Astrocyte of the cerebellum (primary cell): ENCODE measurements at regions not wholly inside any gene's neighbourhood (a gene's known extent, or its start where the extent isn't known, plus 50 kb on each side); places are given as distances from the start of the nearest gene placed in this dataset.

Experiments
- DNase-seq: peaks from one replicate; pipeline ENCODE4 v3.0.0-alpha.2; 2011; ENCODE audit warnings: low read depth
- H3K4me3 ChIP-seq: 2 replicates; pipeline ENCODE4 v1.5.1; 2011; ENCODE audit warnings: mild to moderate bottlenecking, low read depth, low read length, moderate library complexity
- in situ Hi-C: cut with HindIII; loops from 2 replicates; pipeline ENCODE4 v1.10.0; 2017; ENCODE audit warnings: low sequenced_read_pairs
- TF ChIP-seq, protein P1 (sequence below): IDR thresholded peaks from 2 replicates; pipeline ENCODE4 v1.5.1; 2012; ENCODE audit warnings: low read length, low read depth, moderate library complexity, mild to moderate bottlenecking; ENCODE audit errors: missing control alignments

DNA sequence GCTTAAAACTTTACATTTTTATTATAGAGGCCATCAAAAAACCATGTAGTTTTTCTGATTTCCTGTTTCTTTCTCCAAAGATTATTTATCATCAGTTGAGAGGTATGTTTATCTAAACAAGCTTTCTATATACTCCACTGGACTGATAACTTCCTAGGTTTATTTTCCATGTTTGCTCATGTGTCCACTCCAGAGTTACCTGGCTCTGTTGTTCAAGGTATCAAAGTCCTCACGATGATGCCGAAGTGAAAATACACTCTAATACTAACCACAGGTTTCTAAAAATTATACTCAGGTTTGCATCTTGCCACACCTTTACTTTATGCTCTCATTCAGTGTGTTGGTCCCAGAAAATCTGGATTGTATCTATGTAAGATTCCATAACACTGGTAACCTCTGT, 287.9 kb upstream of the GULP1 start:
- DNase-seq: no peak
- TF ChIP-seq, protein P1, sequence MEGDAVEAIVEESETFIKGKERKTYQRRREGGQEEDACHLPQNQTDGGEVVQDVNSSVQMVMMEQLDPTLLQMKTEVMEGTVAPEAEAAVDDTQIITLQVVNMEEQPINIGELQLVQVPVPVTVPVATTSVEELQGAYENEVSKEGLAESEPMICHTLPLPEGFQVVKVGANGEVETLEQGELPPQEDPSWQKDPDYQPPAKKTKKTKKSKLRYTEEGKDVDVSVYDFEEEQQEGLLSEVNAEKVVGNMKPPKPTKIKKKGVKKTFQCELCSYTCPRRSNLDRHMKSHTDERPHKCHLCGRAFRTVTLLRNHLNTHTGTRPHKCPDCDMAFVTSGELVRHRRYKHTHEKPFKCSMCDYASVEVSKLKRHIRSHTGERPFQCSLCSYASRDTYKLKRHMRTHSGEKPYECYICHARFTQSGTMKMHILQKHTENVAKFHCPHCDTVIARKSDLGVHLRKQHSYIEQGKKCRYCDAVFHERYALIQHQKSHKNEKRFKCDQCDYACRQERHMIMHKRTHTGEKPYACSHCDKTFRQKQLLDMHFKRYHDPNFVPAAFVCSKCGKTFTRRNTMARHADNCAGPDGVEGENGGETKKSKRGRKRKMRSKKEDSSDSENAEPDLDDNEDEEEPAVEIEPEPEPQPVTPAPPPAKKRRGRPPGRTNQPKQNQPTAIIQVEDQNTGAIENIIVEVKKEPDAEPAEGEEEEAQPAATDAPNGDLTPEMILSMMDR: no peak
- in situ Hi-C loops: no loop called here
- H3K4me3 ChIP-seq: no peak overlapping the region

DNA sequence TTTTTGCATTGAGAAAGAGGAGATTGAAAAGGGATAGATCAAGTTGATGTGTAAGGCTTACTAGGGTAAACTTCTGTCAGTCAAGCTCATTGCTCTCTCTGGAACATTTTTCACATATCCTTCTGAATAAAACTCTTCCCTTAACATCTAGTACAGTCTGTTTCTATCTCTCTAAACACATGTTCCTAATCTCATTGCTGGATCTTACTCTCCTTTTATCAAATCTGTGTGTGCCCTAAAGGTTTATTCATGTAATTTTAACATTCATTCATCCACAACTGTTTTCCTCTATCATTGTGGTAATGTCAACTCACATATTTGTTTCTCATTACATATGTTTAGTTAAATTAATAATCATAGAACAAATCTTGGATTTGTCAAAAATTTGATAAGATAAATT, 277.9 kb upstream of the GULP1 start:
- H3K4me3 ChIP-seq: no peak overlapping the region
- in situ Hi-C loops: no loop called here
- TF ChIP-seq, protein P1: no peak
- no peak for DNase-seq

DNA sequence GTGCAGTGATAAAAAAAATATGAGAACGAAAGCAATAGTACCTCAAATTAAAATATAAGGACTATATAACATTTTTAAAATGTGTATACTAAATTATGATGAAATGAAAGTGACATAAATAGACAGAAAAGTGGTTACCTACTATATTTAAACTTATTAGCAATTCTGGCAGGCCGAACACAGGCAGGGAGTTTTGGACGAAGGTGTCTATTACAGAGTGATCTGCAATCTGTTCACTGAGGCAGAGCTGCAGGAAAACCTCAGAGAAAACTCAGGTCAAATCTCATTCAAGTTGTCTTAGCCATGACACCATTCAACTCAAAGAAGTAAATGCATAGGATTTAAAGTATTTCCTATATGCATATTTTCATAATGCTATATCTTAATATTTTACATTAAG, 274.8 kb upstream of the GULP1 start:
- in situ Hi-C loops: no loop called here
- TF ChIP-seq, protein P1: no peak
- H3K4me3 ChIP-seq: no peak overlapping the region
- DNase-seq: no peak

DNA sequence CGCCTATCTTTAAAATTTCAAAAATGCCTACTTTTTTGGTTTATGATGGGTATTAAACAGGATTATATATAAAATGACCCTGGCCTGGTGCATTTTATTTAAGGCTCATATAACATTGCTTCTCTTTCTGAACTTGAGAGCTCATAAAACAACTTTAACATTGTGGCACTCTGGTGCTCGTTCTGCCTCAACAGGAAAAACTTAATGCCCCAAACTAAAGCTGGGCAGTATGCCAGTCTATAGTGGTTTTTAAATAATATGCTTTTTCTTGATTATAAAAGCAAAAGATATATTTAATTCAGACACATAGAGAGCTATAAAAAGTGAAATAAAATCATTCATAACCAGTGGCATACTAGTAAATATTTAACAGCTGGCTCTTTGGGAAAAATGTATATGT, 269.3 kb upstream of the GULP1 start:
- TF ChIP-seq, protein P1: no peak
- no peak for DNase-seq
- in situ Hi-C loops: no loop called here
- no peak overlapping the region for H3K4me3 ChIP-seq

DNA sequence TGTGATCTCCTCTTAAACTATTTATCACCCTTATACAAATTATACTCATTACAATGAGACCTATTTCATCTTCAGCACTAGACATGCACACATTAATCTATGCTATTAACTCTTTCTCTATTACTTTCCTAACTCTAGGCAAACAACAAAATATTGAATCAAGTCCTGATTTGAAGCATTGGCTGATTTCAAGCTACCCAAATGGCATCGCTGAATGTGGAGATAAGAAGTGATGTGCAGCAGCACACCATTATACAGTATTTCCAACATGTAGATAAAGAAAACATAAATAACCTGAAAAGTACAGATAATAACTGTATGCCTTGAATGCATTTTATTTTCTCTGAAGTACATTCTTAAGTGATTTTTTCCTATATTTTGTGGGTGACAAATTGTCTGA, 268.6 kb upstream of the GULP1 start:
- in situ Hi-C loops: no loop called here
- no peak for DNase-seq
- no peak overlapping the region for H3K4me3 ChIP-seq
- TF ChIP-seq, protein P1: no peak

DNA sequence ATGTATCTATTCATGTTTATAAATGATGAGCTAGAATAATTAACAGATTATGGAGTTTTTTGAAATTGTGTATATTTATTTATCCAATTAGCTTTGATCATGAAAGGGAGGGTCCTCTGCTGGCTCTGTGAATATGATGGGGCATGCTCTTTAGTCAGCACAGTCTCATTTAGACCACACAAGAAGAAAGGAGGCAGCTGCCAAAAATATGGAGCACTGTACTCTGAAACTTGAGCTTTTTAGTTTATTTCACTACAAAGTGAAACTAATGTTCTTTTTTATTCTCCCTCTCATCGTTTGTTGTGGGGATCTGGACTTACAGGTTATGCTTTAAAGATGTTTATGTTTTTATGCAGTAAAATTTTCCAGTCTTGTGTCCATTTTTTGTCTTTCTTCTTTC, 266.9 kb upstream of the GULP1 start:
- peak; percentile 6 for DNase-seq
- in situ Hi-C loops: no loop called here
- no peak overlapping the region for H3K4me3 ChIP-seq
- TF ChIP-seq, protein P1: no peak

DNA sequence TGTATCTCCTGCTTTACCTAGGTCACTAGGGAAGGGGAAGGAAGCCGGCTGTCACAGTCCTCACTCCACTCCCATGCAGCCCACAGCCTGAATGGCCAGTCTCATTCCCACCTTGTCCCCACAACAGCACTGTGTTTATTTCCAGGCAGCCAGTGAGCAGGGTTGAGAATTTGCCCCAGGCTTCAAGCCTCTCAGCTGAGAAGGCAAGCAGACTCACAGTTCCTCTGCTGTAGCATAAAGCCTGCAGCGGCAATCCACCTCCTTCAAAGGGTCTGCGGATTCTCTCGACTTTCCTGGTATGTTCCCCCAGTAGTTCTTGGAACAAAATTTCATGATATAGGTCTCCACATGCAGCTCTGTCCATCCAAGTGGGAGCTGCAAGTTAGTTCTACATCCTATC, 262.9 kb upstream of the GULP1 start:
- DNase-seq: no peak
- no peak overlapping the region for H3K4me3 ChIP-seq
- in situ Hi-C loops: no loop called here
- TF ChIP-seq, protein P1: no peak
